CD4-positive, alpha-beta memory T cell (primary cell): ENCODE measurements at regions not wholly inside any gene's neighbourhood (a gene's known extent, or its start where the extent isn't known, plus 50 kb on each side); places are given as distances from the start of the nearest gene placed in this dataset.

Source experiments
- CTCF ChIA-PET: fragments of 350-600 bp; sonication (Branson Sonifier 250); formaldehyde crosslinking; loops from one replicate; lab custom pipeline; 2021; ENCODE audit warnings: inconsistent platforms; ENCODE audit not compliant: partially characterized antibody; lab: Charles Lee
- POLR2A ChIA-PET: fragments of 350-600 bp; sonication (Branson Sonifier 250); formaldehyde crosslinking; loops from one replicate; lab custom pipeline; 2021; ENCODE audit not compliant: partially characterized antibody; lab: Charles Lee
- DNase-seq, 5 donors: peaks; one replicate each; pipeline versions ENCODE4 v3.0.0 to v3.0.0-alpha.2; 2020 to 2022; ENCODE audit warnings: mixed read lengths in 1 of 5
- H3K27ac ChIP-seq: one replicate; pipeline ENCODE4 v1.7.0; 2013; ENCODE audit warnings: low read depth, low read length
- H3K27me3 ChIP-seq: 2 replicates; pipeline ENCODE4 v1.7.0; 2013; ENCODE audit warnings: mild to moderate bottlenecking, low read length, moderate library complexity; ENCODE audit not compliant: insufficient read depth
- H3K36me3 ChIP-seq: 2 replicates; pipeline ENCODE4 v1.7.0; 2013; ENCODE audit warnings: mild to moderate bottlenecking, low read length, moderate library complexity; ENCODE audit not compliant: insufficient read depth
- H3K4me1 ChIP-seq: 2 replicates; pipeline ENCODE4 v1.7.0; 2013; ENCODE audit warnings: mild to moderate bottlenecking, low read length, moderate library complexity; ENCODE audit not compliant: insufficient read depth
- H3K4me3 ChIP-seq, 2 donors: one replicate each; pipeline ENCODE4 v1.7.0; 2013; ENCODE audit warnings: low read length in 2 of 2, mild to moderate bottlenecking in 1 of 2
- H3K9me3 ChIP-seq, 2 donors: one replicate each; pipeline ENCODE4 v1.7.0; 2013; ENCODE audit warnings: low read length in 2 of 2, control low read depth in 1 of 2; ENCODE audit not compliant: control insufficient read depth in 1 of 2
- H3K27ac Mint-ChIP-seq, 7 donors: one replicate each; pipeline ENCODE4 v1.8.0; 2020 to 2021; ENCODE audit warnings: mixed read lengths in 7 of 7, mild to moderate bottlenecking in 6 of 7, inconsistent platforms in 3 of 7, moderate library complexity in 3 of 7
- H3K27me3 Mint-ChIP-seq, 2 donors: one replicate each; pipeline ENCODE4 v1.8.0; 2020 to 2021; ENCODE audit warnings: mixed read lengths in 2 of 2
- H3K36me3 Mint-ChIP-seq, 2 donors: one replicate each; pipeline ENCODE4 v1.8.0; 2020 to 2021; ENCODE audit warnings: mixed read lengths in 2 of 2, inconsistent platforms in 1 of 2, mild to moderate bottlenecking in 1 of 2
- H3K4me1 Mint-ChIP-seq, 4 donors: one replicate each; pipeline ENCODE4 v1.8.0; 2020 to 2021; ENCODE audit warnings: mixed read lengths in 4 of 4, mild to moderate bottlenecking in 1 of 4
- H3K4me3 Mint-ChIP-seq, 8 donors: one replicate each; pipeline ENCODE4 v1.8.0; 2020 to 2021; ENCODE audit warnings: mixed read lengths in 8 of 8, mild to moderate bottlenecking in 7 of 8, moderate library complexity in 6 of 8, inconsistent platforms in 3 of 8
- H3K9me3 Mint-ChIP-seq, 8 donors: one replicate each; pipeline ENCODE4 v1.8.0; 2020 to 2021; ENCODE audit warnings: mixed read lengths in 8 of 8, mild to moderate bottlenecking in 5 of 8, inconsistent platforms in 3 of 8, moderate library complexity in 1 of 8
- intact Hi-C: fragments of 100-400 bp; cut with micrococcal nuclease; formaldehyde crosslinking; loops from one replicate; pipeline ENCODE4 v1.15.1; 2023

DNA sequence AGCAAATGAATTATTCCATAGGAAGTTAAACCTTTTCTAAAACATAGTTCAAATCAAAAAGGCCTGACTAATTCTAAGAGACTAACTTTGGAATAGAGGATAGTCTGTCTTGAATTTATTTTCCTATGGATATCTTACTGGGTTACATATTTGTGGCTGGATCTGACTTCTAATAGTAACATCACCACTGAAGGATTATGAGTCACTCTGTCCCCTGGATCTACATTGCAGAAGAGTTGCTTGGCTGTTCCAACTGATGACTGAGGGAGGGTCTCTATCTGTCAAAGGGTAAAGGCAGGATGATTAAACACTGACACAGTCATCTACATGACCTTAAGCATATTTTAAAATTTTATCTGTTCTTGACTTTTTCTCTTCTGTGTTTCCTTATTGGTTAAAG, 119.6 kb upstream of the FST start:
- H3K36me3 Mint-ChIP-seq = no peaks in the 10 kb centered on the region
- intact Hi-C loops = no loop called here
- no peak overlapping the region for H3K4me3 ChIP-seq
- no peaks in the 10 kb centered on the region for H3K9me3 ChIP-seq
- ChIA-PET CTCF (no interaction called here), POLR2A (no interaction called here)
- no peak overlapping the region for H3K27ac Mint-ChIP-seq
- H3K27me3 Mint-ChIP-seq = peaks cover 0 to 4% of the 10 kb centered on the region in 2 donors
- H3K27ac ChIP-seq = no peak overlapping the region
- H3K27me3 ChIP-seq = no peaks in the 10 kb centered on the region
- peaks cover 0 to 7% (median 0%) of the 10 kb centered on the region in 8 donors for H3K9me3 Mint-ChIP-seq
- DNase-seq = no peak
- H3K4me1 Mint-ChIP-seq = no peaks in the 10 kb centered on the region
- H3K4me3 Mint-ChIP-seq = no peak overlapping the region
- H3K4me1 ChIP-seq = no peaks in the 10 kb centered on the region
- H3K36me3 ChIP-seq = no peaks in the 10 kb centered on the region

DNA sequence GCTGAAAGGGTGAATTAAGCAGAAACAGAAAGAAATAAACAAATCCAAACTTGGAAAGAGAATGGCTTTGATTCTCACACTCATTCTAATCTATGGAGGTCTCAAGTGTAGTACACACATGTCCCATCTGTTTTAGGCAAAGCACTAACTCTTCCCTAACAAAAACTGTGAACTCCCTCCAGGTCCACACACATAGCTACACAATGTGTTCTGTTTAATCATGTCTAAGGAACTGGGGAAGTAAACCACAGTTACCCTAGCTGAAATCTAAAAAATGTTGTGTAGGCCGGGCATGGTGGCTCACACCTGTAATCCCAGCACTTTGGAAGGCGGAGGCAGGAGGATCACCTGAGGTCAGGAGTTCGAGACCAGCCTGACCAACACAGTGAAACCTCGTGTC, 118.7 kb upstream of the FST start:
- H3K27me3 ChIP-seq = no peaks in the 10 kb centered on the region
- no peaks in the 10 kb centered on the region for H3K4me1 ChIP-seq
- H3K4me1 Mint-ChIP-seq = no peaks in the 10 kb centered on the region
- DNase-seq = no peak
- H3K9me3 Mint-ChIP-seq = peaks cover 0 to 7% (median 0%) of the 10 kb centered on the region in 8 donors
- H3K4me3 Mint-ChIP-seq = no peak overlapping the region
- no peaks in the 10 kb centered on the region for H3K36me3 Mint-ChIP-seq
- no peak overlapping the region for H3K27ac ChIP-seq
- intact Hi-C loops = no loop called here
- H3K27ac Mint-ChIP-seq = no peak overlapping the region
- no peaks in the 10 kb centered on the region for H3K36me3 ChIP-seq
- no peak overlapping the region for H3K4me3 ChIP-seq
- POLR2A ChIA-PET = no interaction called here
- peaks cover 0 to 2% of the 10 kb centered on the region in 2 donors for H3K27me3 Mint-ChIP-seq
- no peaks in the 10 kb centered on the region for H3K9me3 ChIP-seq
- CTCF ChIA-PET = no interaction called here

DNA sequence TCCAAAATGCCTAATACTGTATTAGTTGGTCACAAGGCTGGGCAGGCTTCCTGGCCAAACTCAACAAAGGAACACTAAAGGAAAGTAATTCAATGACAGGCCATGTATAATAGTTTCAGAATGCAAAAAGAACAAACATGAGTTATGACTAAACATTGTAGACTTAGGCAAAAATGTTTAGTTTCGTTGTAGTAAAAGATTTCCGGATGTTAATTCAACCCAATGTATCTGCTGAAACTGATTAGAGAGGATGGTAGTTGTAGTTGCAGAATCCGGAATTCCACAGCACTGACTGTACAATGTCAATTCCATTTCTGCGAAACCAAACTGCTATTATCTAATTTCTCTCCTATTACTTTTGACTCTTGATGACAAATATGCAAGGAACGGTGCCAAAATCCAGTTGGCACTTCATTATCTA, 117.9 kb upstream of the FST start:
- POLR2A ChIA-PET = no interaction called here
- H3K4me3 Mint-ChIP-seq = no peak overlapping the region

GRCh38 chr5:53364061-53364460, 116.4 kb upstream of the FST start:
- Histone ChIP-seq H3K36me3 (no peaks in the 10 kb centered on the region), H3K27ac (no peak overlapping the region), H3K9me3 (no peaks in the 10 kb centered on the region), H3K27me3 (no peaks in the 10 kb centered on the region), H3K4me1 (no peaks in the 10 kb centered on the region), H3K4me3 (no peak overlapping the region)
- Mint-ChIP-seq H3K27me3 (peaks cover 0 to 1% of the 10 kb centered on the region in 2 donors), H3K4me1 (no peaks in the 10 kb centered on the region), H3K27ac (no peak overlapping the region), H3K36me3 (no peaks in the 10 kb centered on the region), H3K4me3 (no peak overlapping the region), H3K9me3 (peaks cover 0 to 2% (median 0%) of the 10 kb centered on the region in 8 donors)
- POLR2A ChIA-PET = no interaction called here
- no peak for DNase-seq
- intact Hi-C loops = no loop called here
- CTCF ChIA-PET = no interaction called here

More for the DNA sequence above, 117.9 kb upstream of the FST start:
- H3K36me3 ChIP-seq = no peaks in the 10 kb centered on the region
- CTCF ChIA-PET = no interaction called here
- H3K9me3 Mint-ChIP-seq = peaks cover 0 to 5% (median 0%) of the 10 kb centered on the region in 8 donors
- H3K4me1 ChIP-seq = no peaks in the 10 kb centered on the region
- no peak overlapping the region for H3K4me3 ChIP-seq
- H3K27ac Mint-ChIP-seq = no peak overlapping the region
- no peaks in the 10 kb centered on the region for H3K4me1 Mint-ChIP-seq
- H3K9me3 ChIP-seq = no peaks in the 10 kb centered on the region
- DNase-seq = no peak
- no peak overlapping the region for H3K27ac ChIP-seq
- intact Hi-C loops = no loop called here
- no peaks in the 10 kb centered on the region for H3K27me3 ChIP-seq
- no peaks in the 10 kb centered on the region for H3K36me3 Mint-ChIP-seq
- H3K27me3 Mint-ChIP-seq = peaks cover 0 to 1% of the 10 kb centered on the region in 2 donors

DNA sequence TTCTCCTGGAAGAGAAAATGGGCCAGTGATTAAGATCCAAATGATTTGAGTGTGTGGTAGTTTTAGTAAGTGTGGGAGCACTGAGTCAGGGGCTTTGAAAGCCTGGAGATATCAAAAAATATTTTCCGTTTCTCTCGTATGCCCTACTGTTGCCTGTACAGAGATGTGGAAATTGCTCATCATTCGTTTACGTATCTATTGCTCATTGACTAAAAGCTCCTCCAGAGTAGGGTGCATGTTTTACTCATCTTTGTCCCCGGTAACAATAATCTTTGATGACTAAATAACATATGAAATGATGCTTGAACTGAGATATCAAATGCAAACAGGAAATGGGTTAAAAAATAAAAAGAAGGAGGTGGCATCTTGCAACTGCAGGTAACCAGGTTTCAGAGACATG, 114.2 kb upstream of the FST start:
- H3K4me3 Mint-ChIP-seq = no peak overlapping the region
- ChIA-PET CTCF (no interaction called here), POLR2A (no interaction called here)
- no peaks in the 10 kb centered on the region for H3K27me3 ChIP-seq
- H3K9me3 Mint-ChIP-seq = peaks cover 0 to 2% (median 0%) of the 10 kb centered on the region in 8 donors
- intact Hi-C loops = no loop called here
- peaks cover 0 to 1% of the 10 kb centered on the region in 2 donors for H3K27me3 Mint-ChIP-seq
- H3K27ac Mint-ChIP-seq = no peak overlapping the region
- no peak for DNase-seq
- H3K4me1 Mint-ChIP-seq = no peaks in the 10 kb centered on the region
- H3K4me1 ChIP-seq = no peaks in the 10 kb centered on the region
- H3K4me3 ChIP-seq = no peak overlapping the region
- H3K36me3 ChIP-seq = no peaks in the 10 kb centered on the region
- H3K27ac ChIP-seq = no peak overlapping the region
- H3K36me3 Mint-ChIP-seq = no peaks in the 10 kb centered on the region
- no peaks in the 10 kb centered on the region for H3K9me3 ChIP-seq

GRCh38 chr5:53367727-53368126, 112.7 kb upstream of the FST start:
- Histone ChIP-seq H3K4me1 (no peaks in the 10 kb centered on the region), H3K36me3 (no peaks in the 10 kb centered on the region), H3K9me3 (no peaks in the 10 kb centered on the region), H3K27me3 (no peaks in the 10 kb centered on the region), H3K4me3 (no peak overlapping the region), H3K27ac (no peak overlapping the region)
- H3K9me3 Mint-ChIP-seq = peaks cover 0 to 2% (median 0%) of the 10 kb centered on the region in 8 donors
- H3K4me3 Mint-ChIP-seq = no peak overlapping the region
- H3K4me1 Mint-ChIP-seq = no peaks in the 10 kb centered on the region
- no peaks in the 10 kb centered on the region for H3K36me3 Mint-ChIP-seq
- no peak overlapping the region for H3K27ac Mint-ChIP-seq
- ChIA-PET POLR2A (no interaction called here), CTCF (no interaction called here)
- H3K27me3 Mint-ChIP-seq = peaks cover 0 to 1% of the 10 kb centered on the region in 2 donors
- DNase-seq = no peak
- intact Hi-C loops = no loop called here

- no peaks in the 10 kb centered on the region for H3K4me1 Mint-ChIP-seq
- ChIA-PET POLR2A (no interaction called here), CTCF (no interaction called here)
- peaks cover 0 to 1% (median 0%) of the 10 kb centered on the region in 8 donors for H3K9me3 Mint-ChIP-seq
- Histone ChIP-seq H3K9me3 (no peaks in the 10 kb centered on the region), H3K4me3 (no peak overlapping the region), H3K27me3 (no peaks in the 10 kb centered on the region), H3K36me3 (no peaks in the 10 kb centered on the region), H3K4me1 (no peaks in the 10 kb centered on the region), H3K27ac (no peak overlapping the region)
- no peak overlapping the region for H3K27ac Mint-ChIP-seq
- intact Hi-C loops = no loop called here
- no peak for DNase-seq
- H3K27me3 Mint-ChIP-seq = peaks cover 0 to 1% of the 10 kb centered on the region in 2 donors
- H3K36me3 Mint-ChIP-seq = no peaks in the 10 kb centered on the region
- H3K4me3 Mint-ChIP-seq = no peak overlapping the region
Measured at GRCh38 chr5:53368516-53368915, 111.9 kb upstream of the FST start.
